Fibroblast of skin of scalp (primary cell): ENCODE measurements at regions not wholly inside any gene's neighbourhood (a gene's known extent, or its start where the extent isn't known, plus 50 kb on each side); places are given as distances from the start of the nearest gene placed in this dataset.

Source experiments
- DNase-seq: peaks from one replicate; pipeline ENCODE4 v3.0.0-alpha.2; 2013

DNA sequence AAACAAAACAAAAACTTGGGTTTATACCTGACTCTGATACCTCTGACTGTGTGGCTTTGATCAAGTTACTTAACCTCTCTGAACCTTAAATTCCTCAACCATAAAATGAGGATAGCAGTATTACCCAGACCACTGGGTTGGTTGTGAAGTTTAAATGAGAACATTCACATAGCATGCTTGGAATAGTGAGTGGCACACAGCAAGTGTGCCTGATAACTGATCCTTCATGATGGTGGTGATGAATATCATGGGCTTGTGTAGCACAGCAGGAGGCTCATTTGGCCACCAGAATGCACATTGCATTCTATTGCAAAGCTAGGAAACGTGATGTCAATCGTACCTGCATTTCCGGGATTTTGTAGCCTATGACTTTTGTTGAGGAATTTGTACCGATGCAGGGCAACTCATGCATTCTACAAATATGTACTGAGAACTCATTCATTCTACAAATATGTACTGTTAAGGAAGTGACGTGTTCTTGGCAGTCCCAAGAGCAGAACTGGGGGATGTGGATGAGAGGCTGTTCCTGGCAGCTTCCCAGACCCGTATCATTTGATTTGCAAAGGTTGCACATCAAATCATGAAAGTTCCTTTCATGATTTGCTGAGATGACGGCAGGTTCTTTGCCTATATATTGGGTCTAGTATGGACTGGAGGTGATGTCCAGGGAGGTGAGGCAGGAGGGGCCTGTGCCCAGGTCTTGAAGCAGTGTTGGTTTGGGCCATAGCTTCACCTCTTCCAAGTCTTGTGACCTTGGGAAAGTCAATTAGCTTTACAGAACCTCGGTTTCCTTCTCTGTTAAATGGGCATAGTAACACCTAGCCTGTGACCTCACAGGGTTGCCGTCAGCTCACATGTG, 94.6 kb upstream of the SMNDC1 start:
- peak; percentile 98 for DNase-seq

DNA sequence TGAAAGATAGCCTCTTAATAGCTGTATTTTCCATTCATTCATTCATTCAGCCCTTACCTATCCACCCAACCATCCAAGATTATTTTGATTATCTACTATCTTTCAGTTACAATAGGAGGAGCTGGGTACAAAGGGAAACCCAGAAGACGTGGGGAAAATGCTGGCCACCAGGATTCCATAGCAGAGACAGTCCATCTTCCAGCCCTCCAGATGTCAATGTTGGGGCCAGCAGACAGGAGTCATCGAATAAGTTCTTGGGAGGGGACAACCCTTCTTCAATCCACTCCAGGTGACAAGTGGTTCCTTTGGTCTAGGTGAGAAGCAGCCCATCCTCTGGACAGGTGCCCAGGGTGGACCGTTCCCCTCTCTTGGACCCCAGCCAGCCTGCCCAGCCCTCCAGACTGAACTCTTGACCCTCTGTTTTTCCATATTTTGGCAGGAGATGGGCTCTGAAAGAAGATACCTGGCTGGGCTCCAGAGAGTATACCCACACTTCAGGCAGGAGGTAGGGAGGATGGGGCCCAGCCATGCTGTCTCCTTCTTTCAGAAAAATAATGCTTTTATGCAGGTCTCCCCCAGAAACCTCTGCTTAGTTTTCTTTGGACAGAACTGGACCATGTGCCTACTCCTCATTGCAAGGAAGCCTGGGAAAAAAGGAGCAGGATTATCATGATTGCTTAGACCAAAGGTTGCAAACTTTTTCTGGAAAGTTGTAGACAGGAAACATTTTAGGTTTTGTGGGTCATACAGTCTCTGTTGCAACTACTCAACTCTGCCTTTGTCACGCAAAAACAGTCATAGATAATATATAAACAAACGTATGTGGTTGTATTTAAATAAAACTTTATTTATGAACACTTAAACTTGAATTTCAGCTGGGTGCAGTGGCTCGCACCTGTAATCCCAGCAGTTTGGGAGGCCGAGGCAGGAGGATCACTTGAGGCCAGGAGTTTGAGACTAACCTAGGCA, 95.5 kb upstream of the SMNDC1 start:
- DNase-seq: no peak

DNA sequence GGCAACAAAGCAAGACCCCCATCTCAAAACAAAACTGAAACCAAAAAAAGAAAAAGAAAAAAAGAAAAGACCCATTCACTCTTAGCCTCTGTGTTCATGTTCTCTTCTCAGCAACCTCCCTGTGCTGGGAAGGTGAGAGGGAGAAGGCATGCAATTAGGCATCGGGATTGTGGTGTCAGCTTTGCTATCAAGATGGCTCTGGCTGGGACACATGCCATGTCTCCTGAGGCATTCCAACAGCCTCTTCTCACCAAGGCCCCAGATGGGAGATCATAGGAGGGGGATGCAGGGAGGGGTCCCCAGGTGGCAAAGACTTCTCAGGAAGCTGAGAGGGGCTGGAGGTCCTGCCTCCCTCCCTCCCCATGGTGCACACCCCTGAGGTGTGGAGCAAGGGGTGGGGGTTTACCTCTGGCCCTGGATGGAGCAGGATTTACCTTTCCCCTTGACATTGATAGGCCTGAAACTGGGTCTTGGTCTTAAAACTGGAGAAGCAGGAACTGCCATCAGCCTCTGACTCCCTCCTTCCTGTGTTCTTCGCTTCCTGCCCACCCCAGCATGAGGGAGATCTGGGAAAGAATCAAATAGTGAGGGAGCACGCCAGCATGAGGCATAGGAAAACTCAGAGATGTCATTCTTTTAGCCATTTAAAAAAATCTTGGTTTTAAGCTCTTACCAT, 96.2 kb upstream of the DUSP5 start:
- DNase-seq: no peak

DNA sequence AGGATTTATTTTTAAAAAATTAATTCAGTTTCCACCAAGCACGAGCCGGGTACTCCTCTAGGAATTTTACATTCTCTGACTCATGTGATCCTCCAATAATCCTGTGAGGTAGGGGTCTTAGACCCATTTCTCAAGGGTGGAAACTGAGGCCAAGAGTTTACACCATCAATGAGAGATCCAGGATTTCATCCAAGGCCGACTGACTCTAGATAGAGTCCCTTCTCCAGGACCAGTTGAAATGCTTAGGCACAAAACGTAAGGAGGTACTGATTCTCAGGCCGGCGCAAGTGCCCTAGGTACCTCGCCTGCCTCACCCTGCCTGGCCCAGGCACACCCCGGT, 95.7 kb upstream of the DUSP5 start:
- DNase-seq: no peak

DNA sequence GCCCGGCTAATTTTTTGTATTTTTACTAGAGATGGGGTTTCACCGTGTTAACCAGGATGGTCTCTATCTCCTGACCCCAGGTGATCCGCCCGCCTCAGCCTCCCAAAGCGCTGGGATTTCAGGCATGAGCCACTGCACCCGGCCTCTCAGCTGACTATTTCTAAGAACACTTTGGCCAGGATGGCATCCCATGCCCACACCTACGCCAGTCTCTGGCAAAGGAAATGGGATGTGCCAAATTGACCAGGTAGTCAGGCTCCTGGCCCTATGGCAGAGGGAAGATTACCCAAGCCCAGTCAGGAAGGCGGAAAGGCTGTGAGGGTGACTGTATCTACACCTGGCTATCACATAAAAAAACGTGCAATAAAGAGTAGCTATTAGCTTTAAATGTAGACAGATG, 94.1 kb upstream of the DUSP5 start:
- no peak for DNase-seq

DNA sequence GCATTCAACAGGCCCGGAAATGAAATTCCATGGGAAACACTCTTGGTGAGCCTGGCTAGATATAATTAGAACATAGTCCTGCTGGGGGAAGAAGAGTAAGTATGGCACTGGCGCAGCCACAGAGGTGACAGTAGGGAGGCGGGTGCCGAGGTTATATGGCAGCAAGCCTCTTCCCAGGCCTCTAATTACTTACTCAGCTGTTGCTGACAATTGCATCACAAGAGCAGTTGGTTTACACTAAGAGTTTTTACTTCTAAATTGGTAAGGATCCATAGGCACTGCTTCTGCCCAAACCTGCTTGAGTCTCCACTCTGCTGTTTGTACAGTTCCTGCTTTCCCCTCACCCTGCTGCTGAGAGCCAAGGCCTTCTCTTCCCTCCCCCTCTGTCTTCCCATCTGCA, 93.3 kb upstream of the DUSP5 start:
- peak; percentile 56 for DNase-seq

DNA sequence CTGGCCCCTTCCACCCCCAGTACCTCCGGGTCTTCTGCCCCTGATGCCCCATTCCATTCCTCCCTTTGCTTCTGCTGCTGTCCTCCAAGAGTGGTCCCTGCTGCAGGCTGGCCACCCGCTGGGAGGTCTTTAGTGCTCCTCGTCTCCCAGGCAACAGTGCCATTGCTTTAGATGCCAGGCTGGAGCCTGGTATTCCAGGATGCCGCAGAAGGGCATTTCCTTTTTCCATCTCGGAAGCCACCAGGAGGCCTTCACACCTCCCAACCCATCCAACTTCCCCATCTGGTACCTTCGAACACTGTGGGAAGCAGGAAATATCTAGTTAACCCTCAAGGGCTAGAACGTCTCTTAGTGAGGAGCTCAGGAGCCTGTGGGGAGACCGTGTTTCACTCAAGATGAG, 92.9 kb upstream of the DUSP5 start:
- no peak for DNase-seq

DNA sequence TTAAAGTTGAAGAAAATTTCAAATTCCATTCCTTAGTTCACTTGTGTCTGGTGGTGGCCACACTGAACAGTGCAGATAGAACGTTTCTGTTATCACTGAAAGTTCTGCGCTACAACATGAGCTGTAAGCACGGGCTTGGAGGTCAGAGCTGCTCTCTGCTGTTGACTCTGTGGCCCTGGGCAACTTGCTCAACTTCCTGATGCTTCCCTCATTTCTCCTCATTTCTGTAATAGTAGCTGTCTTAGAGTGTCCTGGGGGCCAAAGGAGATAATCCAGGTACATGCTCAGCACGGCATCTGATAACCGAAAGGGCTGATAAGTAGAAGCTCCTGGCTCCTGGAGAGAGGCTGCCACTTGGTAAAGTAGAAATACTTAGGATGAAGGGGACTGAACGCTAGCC, 92.3 kb upstream of the DUSP5 start:
- no peak for DNase-seq

DNA sequence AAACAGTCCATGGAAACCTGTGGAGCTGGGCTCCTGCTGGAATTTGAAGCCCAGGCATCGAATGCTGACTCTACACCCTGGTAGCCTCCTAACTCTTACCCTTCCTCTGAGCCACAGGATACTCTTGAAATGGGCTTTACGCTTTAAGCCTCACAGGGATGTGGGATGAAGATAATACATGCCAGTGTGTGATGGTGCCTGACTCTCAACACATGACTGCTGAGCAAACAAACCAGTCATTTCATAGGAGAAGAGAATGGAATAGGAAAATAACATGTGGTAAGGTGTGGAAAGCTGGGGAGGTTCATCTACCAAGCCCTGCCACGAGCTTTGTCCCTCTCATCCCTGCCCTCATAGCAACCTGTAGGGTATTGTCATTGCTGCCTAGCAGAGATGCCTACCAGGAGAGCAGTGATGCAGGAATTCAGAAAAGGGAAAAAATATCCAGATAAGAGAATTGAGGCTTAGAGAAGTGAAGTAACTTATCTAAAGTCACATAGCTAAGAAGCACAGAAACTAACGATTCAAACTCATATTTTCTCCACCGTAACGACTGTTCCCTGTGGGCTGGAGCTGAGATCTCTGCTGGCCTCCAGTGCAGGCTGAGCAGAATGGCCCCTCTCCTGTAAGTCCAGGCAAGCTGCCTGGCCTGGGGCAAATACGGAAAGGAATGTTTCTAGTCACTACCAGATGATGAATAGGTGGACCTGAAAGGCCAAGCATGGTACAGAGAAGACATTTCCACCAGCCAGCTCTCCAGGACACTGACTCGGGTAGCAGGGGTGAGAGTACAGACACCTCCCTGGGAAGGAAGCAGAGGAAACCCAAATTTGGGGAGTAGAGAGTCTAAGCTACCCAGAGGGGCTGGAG, 90.2 kb upstream of the DUSP5 start:
- DNase-seq: no peak

DNA sequence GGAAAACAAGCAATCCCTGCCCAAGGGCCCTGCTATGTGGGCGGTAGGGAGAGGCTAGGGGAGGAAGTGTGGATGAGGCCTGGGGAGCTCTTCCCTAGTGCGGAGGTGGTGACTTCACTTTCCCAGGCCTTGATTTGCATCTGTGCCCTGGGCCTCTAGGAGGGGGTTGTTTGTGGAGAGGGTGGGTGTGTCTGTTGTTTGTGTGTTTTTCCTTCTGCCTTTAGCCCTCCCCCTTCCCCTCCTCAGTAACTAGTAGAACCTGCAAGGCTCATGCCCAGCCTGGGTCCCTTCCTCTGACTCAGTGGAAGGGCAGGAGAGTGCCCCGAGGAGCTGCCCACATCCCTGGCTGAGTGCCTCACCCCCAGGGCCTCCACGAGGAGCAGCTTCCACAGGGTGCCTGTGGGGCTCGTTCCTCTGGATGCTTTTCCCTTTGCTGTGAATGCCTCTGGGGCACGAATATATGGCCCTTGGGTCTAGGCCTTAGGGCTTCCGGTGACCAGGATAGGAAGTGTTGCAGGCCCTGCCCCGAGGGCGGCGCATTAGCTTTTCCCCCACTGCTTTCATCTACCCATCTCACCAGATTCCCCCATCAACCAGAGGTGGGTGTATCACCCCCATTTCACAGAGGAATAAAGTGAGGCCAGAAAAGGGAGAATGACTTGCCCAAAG, 89.4 kb upstream of the DUSP5 start:
- DNase-seq: no peak

DNA sequence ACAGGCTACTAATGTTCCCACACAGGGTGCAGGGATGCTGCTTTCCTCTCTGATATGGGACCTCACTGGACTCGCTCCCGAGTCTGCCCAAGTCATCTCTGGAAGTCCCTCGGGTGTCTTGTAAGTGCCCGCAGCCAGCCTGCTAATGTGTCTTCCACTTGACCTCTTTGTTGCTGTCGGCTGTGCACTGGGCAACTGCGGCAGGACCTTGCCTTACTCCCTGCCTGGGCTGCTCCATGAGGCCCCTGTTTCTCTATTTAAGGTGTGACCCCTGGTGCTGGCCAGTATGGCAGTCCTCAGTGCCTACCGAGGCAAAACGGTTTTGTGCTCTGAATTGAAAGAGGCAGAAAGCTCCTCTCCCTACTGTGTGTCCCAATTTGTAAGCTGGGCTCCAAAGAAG, 88.8 kb upstream of the DUSP5 start:
- DNase-seq: no peak

DNA sequence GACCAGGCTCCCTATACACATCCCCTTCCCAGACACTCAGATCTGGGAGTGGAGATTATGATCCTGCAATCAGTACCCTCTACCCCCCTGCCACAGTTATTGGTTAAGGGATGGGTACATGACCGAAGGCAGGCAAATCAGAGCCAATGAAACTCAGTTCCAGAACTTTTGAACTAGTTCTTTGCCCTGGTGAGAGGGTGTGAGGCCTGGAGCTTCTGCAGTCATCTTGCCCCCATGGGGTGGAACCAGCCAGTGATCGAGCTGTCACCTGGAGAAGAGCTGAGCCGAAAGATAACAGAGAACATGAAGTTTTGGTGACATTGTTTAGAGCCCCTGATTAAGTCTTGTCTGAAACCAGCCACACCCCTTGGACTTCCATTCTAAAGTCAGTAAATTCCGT, 88.2 kb upstream of the DUSP5 start:
- no peak for DNase-seq

DNA sequence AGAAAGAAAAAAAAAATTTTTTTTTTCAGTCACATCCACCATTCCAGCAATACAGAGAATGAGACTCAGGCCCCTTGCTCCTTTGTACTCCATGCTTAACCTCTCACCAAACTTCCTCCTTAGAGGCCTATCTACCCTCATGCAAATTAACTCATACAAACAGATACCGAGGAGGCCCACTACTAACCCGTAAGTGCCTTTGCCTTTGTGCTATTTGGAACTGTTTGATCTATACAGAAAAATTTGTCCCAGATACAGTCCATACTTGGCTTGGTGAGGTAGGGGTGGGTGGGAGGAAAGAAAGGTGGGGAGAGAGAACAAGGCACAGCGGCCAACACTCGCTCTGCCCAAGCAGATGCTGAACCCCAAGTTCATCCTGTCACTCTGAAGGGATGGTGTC, 87.8 kb upstream of the DUSP5 start:
- DNase-seq: no peak

DNA sequence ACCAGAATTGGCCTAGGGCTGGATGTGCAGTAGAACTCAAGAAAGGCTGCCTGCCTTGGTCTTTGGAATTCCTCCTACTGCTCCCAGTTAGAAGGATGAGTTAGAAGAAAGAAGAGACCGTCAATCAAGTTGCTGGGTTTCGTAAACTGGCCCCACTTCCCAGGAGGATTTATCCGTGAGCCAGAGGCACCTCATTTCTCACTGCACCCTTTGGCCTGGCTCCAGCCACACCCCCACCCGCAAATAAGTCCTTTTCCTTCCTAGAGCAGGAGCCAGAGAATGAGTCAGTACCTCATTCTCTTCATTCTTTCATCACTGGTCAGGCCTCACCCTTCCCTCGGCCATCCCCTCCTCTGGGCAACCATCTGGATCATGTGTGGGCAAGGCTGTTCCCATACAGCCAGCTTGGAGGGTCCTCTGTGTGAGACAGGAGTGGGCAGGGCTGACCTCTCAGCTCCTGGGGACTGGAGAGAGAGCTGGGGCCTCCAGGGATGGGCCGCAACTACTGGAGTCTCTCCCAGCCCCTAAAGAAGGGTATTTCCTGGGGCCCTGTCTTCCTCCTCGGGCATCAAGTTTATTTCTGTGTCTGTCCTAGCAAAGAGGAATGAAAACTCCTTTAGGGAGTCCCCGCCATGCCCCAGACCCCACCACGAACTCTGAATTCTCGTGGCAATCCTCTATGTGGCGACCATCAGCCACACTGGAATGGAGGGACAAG, 87.2 kb upstream of the DUSP5 start:
- peak; percentile 95 for DNase-seq

DNA sequence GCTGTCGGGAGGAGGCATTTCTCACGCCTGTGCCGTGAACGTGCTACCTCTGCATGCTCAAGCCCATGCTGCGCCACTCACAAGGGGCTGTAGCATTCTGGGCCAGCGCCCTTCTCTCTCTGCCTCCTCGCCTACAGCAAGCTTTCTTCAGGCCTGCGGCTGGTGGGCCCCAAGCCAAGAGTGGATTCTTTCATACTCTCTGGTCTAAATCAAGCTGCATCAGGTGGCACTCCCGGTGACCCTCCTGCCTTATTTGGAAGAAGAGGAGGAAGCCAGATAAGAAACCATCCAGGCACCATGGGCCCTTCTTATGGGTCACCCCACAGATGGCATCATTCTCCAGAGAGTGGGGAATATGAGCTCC, 86.7 kb upstream of the DUSP5 start:
- DNase-seq: peak; percentile 65

DNA sequence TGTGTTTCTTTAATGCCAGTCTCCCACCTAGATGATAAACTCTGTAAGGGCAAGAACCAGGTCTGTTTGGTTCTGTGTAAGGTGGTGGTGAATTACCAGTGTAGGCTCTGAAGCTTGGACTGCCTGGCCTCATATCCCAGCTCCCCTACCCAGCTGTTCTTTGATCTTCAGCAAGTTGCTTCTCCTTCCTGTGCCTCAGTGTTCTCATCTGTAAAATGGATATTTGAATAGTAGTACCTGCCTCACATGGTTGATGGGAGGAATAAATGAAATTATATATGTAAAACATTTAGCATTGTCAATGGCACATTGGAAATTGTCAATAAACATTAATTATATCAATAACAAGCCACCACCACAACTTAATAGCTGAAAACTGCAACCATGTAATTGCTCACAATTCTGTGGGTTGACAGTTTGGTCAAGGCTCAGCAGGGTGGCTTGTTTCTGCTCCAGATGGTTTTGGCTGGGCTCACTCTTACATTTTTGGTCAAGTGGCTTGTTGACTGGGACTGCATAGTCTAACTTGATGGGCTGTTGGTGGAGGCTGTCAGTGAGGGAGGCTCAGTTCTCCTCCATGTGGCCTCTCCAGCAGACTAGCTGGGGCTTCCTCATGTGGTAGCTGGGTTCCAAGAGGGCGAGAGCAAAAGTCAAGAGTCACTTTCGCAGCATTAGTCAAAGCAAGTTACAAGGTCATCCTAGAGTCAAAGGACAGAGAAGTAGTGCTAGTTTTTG, 84.5 kb upstream of the DUSP5 start:
- DNase-seq: peak; percentile 88

DNA sequence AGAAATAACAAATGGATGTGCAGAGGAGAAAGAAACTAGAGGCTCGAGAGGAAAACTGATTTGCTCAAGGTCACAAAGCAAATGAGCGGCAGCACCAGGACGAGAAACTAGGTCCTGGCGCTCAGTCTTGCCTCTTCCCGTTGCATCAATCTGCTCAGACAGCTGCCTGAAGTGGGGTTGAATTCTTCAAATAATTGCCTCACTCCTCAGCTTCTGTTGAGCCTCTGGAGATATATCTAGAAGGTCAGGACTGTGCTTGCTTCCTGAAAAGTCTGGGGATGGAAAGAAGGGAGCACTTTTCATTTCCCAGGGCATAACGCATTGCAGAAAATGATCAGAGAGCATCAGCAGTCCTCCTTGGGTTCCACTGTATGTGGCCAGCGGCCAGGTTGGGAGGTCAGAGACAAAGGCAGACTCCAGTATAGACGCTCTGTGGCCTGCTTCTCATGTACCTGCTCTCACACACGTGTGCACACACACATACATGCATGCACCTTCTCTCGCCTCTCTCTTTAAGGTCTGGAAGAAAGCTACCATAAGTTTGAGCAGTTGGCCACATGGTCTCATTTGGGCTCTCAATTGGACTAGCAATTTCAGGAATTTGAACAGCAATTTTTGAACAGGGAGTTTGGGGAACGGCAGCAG, 83.7 kb upstream of the DUSP5 start:
- peak; percentile 54 for DNase-seq

DNA sequence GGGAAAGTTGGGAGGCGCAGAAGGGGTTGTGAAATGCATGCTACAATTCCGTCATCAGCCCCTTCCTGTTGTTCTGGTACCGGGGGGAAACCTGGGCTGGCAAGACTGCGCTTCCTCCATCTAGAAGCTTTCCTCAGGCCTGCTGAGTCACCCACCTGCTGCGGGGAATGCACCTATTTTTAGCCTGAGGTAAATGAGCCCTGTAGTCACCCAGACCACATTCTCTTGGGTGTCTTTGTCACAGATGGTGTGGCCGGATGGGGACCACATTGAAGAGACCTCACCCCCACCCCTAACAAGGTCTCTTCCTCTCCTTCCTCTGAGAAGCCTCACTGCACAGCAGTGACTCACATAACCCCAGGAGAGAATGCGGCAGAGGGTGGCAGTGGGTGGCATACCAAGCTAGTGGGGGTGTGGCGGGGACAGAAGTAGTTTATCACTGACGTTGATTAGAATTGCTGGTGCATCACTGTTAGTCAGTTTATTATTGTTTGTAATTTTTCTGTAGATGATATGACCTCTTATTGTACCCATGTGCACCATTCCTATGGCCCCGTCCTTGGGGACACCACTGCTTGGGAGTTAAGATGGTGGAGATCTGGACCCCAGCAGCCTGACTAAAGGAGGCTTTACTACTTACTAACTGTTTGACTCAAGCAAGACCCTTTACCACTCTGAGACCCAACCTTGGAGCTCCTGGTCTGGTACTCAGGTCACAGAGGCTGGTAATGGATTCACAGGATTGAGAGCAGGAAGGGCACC, 83.0 kb upstream of the DUSP5 start:
- DNase-seq: no peak

DNA sequence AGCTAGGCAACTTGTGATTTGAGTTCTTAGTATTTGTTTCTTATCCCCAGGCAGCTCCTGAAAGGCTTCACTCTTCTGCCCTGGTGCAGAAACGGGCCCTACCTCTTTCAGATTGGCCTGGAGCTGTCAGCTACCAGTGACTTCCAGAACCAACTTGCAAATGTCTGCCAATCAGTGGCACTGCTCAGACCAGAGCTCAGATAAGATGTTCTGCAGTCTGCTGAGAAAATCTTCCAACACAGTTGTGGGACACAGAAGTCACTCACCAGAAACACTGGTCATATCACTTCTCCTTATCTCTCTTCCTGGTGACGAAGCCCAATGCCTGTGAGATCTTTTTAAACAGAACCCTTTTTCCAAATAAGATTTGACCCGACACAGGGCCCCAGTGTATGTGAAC, 81.9 kb upstream of the DUSP5 start:
- no peak for DNase-seq
